Caco-2 (cell line): ENCODE measurements at regions not wholly inside any gene's neighbourhood (a gene's known extent, or its start where the extent isn't known, plus 50 kb on each side); places are given as distances from the start of the nearest gene placed in this dataset.
"Not testable (repeated sequence)": the region's sequence is repeated elsewhere in the genome, so short reads cannot be mapped to it uniquely, and the experiment has no call there.

Source experiments
- BruUV-seq: library from RNA; stranded (reverse); fragments of 400-500 nt; replicated peaks from 2 replicates; lab custom pipeline; 2021; lab: Mats Ljungman, UMichigan
- CTCF ChIA-PET: fragments of 300-600 bp; sonication (Branson Sonifier 250); formaldehyde crosslinking; loops from one replicate; lab custom pipeline; 2022; ENCODE audit warnings: antibody characterized with exemption; lab: Charles Lee
- POLR2A ChIA-PET: fragments of 300-600 bp; sonication (Branson Sonifier 250); formaldehyde crosslinking; loops from one replicate; lab custom pipeline; 2022; ENCODE audit warnings: antibody characterized with exemption; lab: Charles Lee
- DNase-seq, 2 experiments: peaks; one replicate each; pipeline versions ENCODE4 v3.0.0 to v3.0.0-alpha.2; 2020 to 2022
- H3K27me3 ChIP-seq: replicated peaks from 2 replicates; pipeline ENCODE4 v1.6.0; 2011; ENCODE audit warnings: low read length; ENCODE audit not compliant: control insufficient read depth, insufficient read depth
- H3K36me3 ChIP-seq: 2 replicates; pipeline ENCODE4 v1.5.1; 2011; ENCODE audit warnings: low read length; ENCODE audit not compliant: control insufficient read depth, insufficient read depth
- H3K4me1 ChIP-seq: fragments of 250-450 bp; sonication (Bioruptor Pico); 2 replicates; pipeline ENCODE4 v1.5.1; 2020; ENCODE audit warnings: mild to moderate bottlenecking
- H3K4me3 ChIP-seq: 2 replicates; pipeline ENCODE4 v1.5.1; 2011; ENCODE audit warnings: low read depth, mild to moderate bottlenecking, control low read depth, low read length
- H3K9me3 ChIP-seq: fragments of 250-450 bp; sonication (Bioruptor Pico); 2 replicates; pipeline ENCODE4 v1.5.1; 2020; ENCODE audit warnings: mild to moderate bottlenecking, moderate library complexity
- H3K27ac Mint-ChIP-seq: one replicate; pipeline ENCODE4 v1.8.0; 2022; ENCODE audit warnings: mixed read lengths; ENCODE audit not compliant: unreplicated experiment
- H3K27me3 Mint-ChIP-seq: one replicate; pipeline ENCODE4 v1.8.0; 2022; ENCODE audit warnings: mixed read lengths; ENCODE audit not compliant: insufficient read depth, unreplicated experiment
- H3K36me3 Mint-ChIP-seq: one replicate; pipeline ENCODE4 v1.8.0; 2022; ENCODE audit warnings: mild to moderate bottlenecking, mixed read lengths; ENCODE audit not compliant: insufficient read depth, unreplicated experiment
- H3K4me1 Mint-ChIP-seq: one replicate; pipeline ENCODE4 v1.8.0; 2022; ENCODE audit warnings: low read depth, mixed read lengths; ENCODE audit not compliant: unreplicated experiment
- H3K4me3 Mint-ChIP-seq: one replicate; pipeline ENCODE4 v1.8.0; 2022; ENCODE audit warnings: mild to moderate bottlenecking, moderate library complexity, mixed read lengths; ENCODE audit not compliant: unreplicated experiment
- H3K9me3 Mint-ChIP-seq: one replicate; pipeline ENCODE4 v1.8.0; 2022; ENCODE audit warnings: mixed read lengths; ENCODE audit not compliant: unreplicated experiment
- intact Hi-C: fragments of 100-400 bp; cut with micrococcal nuclease; formaldehyde crosslinking; loops from one replicate; pipeline ENCODE4 v1.10.0; 2022; ENCODE audit not compliant: unreplicated experiment
- TF ChIP-seq, protein P1 (sequence below), 2 experiments: fragments of 200-600 bp in 1 of 2; IDR thresholded peaks; 1 replicate in 1 of 2; 2 replicates in 1 of 2; pipeline versions ENCODE4 v1.5.1 to v1.8.0; 2011 to 2022; ENCODE audit warnings: antibody characterized with exemption in 1 of 2, control low read depth in 1 of 2, inconsistent platforms in 1 of 2, low read depth in 1 of 2, low read length in 1 of 2, mild to moderate bottlenecking in 1 of 2, moderate library complexity in 1 of 2; ENCODE audit not compliant: insufficient read depth in 1 of 2, severe bottlenecking in 1 of 2, unreplicated experiment in 1 of 2

DNA sequence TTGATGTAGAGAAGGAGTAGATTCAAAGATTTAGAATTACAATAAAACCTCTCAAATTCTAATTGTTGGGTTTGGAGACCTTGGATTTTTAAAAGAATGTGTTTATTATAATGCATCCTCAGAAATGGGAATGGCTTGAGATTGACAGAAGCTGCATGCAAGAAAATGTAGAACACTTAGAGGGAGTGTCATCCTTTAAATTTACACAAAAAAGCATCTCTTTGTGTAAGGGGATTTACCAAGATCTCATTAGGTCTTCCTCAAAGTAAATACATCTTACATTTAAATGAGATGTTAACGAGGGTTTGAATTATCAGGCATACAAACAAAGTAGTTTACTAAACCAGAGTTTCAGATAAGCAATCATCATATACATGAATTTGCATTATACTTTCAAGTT is 615.0 kb downstream of the FAM133A start:
- Mint-ChIP-seq H3K27me3 (no peaks in the 10 kb centered on the region), H3K27ac (no peak overlapping the region), H3K4me3 (no peak overlapping the region), H3K9me3 (no peaks in the 10 kb centered on the region), H3K4me1 (no peaks in the 10 kb centered on the region), H3K36me3 (no peaks in the 10 kb centered on the region)
- Histone ChIP-seq H3K9me3 (no peaks in the 10 kb centered on the region), H3K4me1 (no peaks in the 10 kb centered on the region), H3K4me3 (no peak overlapping the region), H3K27me3 (no peaks in the 10 kb centered on the region), H3K36me3 (no peaks in the 10 kb centered on the region)
- intact Hi-C loops, result no loop called here
- TF ChIP-seq, protein P1, sequence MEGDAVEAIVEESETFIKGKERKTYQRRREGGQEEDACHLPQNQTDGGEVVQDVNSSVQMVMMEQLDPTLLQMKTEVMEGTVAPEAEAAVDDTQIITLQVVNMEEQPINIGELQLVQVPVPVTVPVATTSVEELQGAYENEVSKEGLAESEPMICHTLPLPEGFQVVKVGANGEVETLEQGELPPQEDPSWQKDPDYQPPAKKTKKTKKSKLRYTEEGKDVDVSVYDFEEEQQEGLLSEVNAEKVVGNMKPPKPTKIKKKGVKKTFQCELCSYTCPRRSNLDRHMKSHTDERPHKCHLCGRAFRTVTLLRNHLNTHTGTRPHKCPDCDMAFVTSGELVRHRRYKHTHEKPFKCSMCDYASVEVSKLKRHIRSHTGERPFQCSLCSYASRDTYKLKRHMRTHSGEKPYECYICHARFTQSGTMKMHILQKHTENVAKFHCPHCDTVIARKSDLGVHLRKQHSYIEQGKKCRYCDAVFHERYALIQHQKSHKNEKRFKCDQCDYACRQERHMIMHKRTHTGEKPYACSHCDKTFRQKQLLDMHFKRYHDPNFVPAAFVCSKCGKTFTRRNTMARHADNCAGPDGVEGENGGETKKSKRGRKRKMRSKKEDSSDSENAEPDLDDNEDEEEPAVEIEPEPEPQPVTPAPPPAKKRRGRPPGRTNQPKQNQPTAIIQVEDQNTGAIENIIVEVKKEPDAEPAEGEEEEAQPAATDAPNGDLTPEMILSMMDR (IDR thresholded peaks at IDR 0.05; ENCODE audit: insufficient read depth in 1 of 2, low read depth in 1 of 2, low read length in 1 of 2, severe bottlenecking in 1 of 2, unreplicated experiment in 1 of 2), result no peak
- ChIA-PET CTCF (no interaction called here), POLR2A (no interaction called here)
- DNase-seq, result no peak
- BruUV-seq, result no TSS peak

- Histone ChIP-seq H3K9me3 (no peaks in the 10 kb centered on the region), H3K27me3 (no peaks in the 10 kb centered on the region), H3K36me3 (no peaks in the 10 kb centered on the region), H3K4me3 (no peak overlapping the region), H3K4me1 (no peaks in the 10 kb centered on the region)
- intact Hi-C loops, result no loop called here
- BruUV-seq, result no TSS peak
- Mint-ChIP-seq H3K9me3 (no peaks in the 10 kb centered on the region), H3K36me3 (no peaks in the 10 kb centered on the region), H3K27ac (no peak overlapping the region), H3K4me3 (no peak overlapping the region), H3K4me1 (no peaks in the 10 kb centered on the region), H3K27me3 (no peaks in the 10 kb centered on the region)
- DNase-seq, result no peak
- TF ChIP-seq, protein P1 (IDR thresholded peaks at IDR 0.05; ENCODE audit: insufficient read depth in 1 of 2, low read depth in 1 of 2, low read length in 1 of 2, severe bottlenecking in 1 of 2, unreplicated experiment in 1 of 2), result no peak
- CTCF ChIA-PET, result no interaction called here
- POLR2A ChIA-PET, result no interaction called here
Observed at GRCh38 chrX:94302446-94302845, 628.4 kb downstream of the FAM133A start.

- no peaks in the 10 kb centered on the region for H3K36me3 ChIP-seq
- no peak overlapping the region for H3K4me3 Mint-ChIP-seq
- H3K4me1 Mint-ChIP-seq, result no peaks in the 10 kb centered on the region
- no peaks in the 10 kb centered on the region for H3K9me3 ChIP-seq
- H3K27ac Mint-ChIP-seq, result no peak overlapping the region
- no peak overlapping the region for H3K4me3 ChIP-seq
- TF ChIP-seq, protein P1 (IDR thresholded peaks at IDR 0.05; ENCODE audit: insufficient read depth in 1 of 2, low read depth in 1 of 2, low read length in 1 of 2, severe bottlenecking in 1 of 2, unreplicated experiment in 1 of 2), result no peak
- H3K4me1 ChIP-seq, result no peaks in the 10 kb centered on the region
- intact Hi-C loops, result no loop called here
- ChIA-PET POLR2A (no interaction called here), CTCF (no interaction called here)
- no TSS peak for BruUV-seq
- H3K27me3 Mint-ChIP-seq, result no peaks in the 10 kb centered on the region
- H3K9me3 Mint-ChIP-seq, result no peaks in the 10 kb centered on the region
- no peaks in the 10 kb centered on the region for H3K27me3 ChIP-seq
- no peak for DNase-seq
- H3K36me3 Mint-ChIP-seq, result no peaks in the 10 kb centered on the region
Observed at GRCh38 chrX:94329182-94329581, 655.2 kb downstream of the FAM133A start.

- H3K36me3 Mint-ChIP-seq, CTCF ChIA-PET, POLR2A ChIA-PET, intact Hi-C loops, H3K4me3 Mint-ChIP-seq, H3K36me3 ChIP-seq, H3K4me1 ChIP-seq, H3K27me3 Mint-ChIP-seq, H3K27me3 ChIP-seq, H3K4me1 Mint-ChIP-seq, DNase-seq, H3K4me3 ChIP-seq, BruUV-seq, H3K9me3 ChIP-seq, H3K27ac Mint-ChIP-seq, H3K9me3 Mint-ChIP-seq: not testable (repeated sequence)
Observed at GRCh38 chrX:94341730-94342129, 667.7 kb downstream of the FAM133A start.
